OCI-LY1 (cell line): ENCODE measurements at regions not wholly inside any gene's neighbourhood (a gene's known extent, or its start where the extent isn't known, plus 50 kb on each side); places are given as distances from the start of the nearest gene placed in this dataset.

Experiments
- CTCF ChIP-seq: fragments of 200-600 bp; sonication (generic), shearing (Covaris generic); IDR thresholded peaks from 2 replicates; pipeline ENCODE4 v1.5.1; 2017; ENCODE audit warnings: mild to moderate bottlenecking, antibody characterized with exemption, low read length, moderate library complexity, mixed read lengths
- EZH2 ChIP-seq: fragments of 200-600 bp; sonication (generic), shearing (Covaris generic); IDR thresholded peaks from 2 replicates; pipeline ENCODE4 v1.8.0; 2017; ENCODE audit warnings: borderline replicate concordance, mixed run types, mild to moderate bottlenecking, antibody characterized with exemption, low read length, moderate library complexity, mixed read lengths

GRCh38 chr3:148020861-148021260 is 611.7 kb downstream of the ZIC1 start:
- TF ChIP-seq CTCF (no peak), EZH2 (no peak)
